Esophagus squamous epithelium (tissue), 4 donors: ENCODE measurements at regions not wholly inside any gene's neighbourhood (a gene's known extent, or its start where the extent isn't known, plus 50 kb on each side); places are given as distances from the start of the nearest gene placed in this dataset.

Experiments used
- CTCF ChIP-seq, 6 experiments: fragments of 450-650 bp in 4 of 6; fragments of 200-600 bp in 2 of 6; sonication (generic) in 2 of 6; IDR thresholded peaks; one replicate each; pipeline ENCODE4 v1.5.1; 2016 to 2019; ENCODE audit warnings: antibody characterized with exemption in 6 of 6, mild to moderate bottlenecking in 4 of 6, moderate library complexity in 4 of 6
- POLR2A ChIP-seq, 4 donors: fragments of 450-650 bp; IDR thresholded peaks; one replicate each; pipeline ENCODE4 v1.6.1; 2017; ENCODE audit warnings: antibody characterized with exemption in 4 of 4, mild to moderate bottlenecking in 4 of 4, moderate library complexity in 3 of 4

GRCh38 chr6:21900730-21901129 lies 307.2 kb downstream of the SOX4 start:
- no peak for TF ChIP-seq CTCF (IDR thresholded peaks at IDR 0.05)
- no peak for TF ChIP-seq POLR2A (IDR thresholded peaks at IDR 0.05)
